ENCODE measurements at regions not wholly inside any gene's neighbourhood (a gene's known extent, or its start where the extent isn't known, plus 50 kb on each side); places are given as distances from the start of the nearest gene placed in this dataset.
"Not testable (repeated sequence)": the region's sequence is repeated elsewhere in the genome, so short reads cannot be mapped to it uniquely, and the experiment has no call there.

GRCh38 chr1:227482023-227482299, 81.4 kb upstream of the ZNF678 start:
- no peaks in the 10 kb centered on the region for H3K4me1 ChIP-seq
- ATAC-seq (no peak), DNase-seq (no peak)
- H3K36me3 ChIP-seq: no peaks in the 10 kb centered on the region
- H3K9me3 ChIP-seq: no peaks in the 10 kb centered on the region
- peaks cover 0 to 14% (median 0%) of the 10 kb centered on the region in 9 donors for H3K27me3 ChIP-seq
- H3K4me3 ChIP-seq: no peak overlapping the region
- H3K27ac ChIP-seq: no peak overlapping the region
- TF ChIP-seq POLR2A (IDR thresholded peaks at IDR 0.05) (no peak), CTCF (IDR thresholded peaks at IDR 0.05) (no peak)
- intact Hi-C loops (cut with DNase I): loop anchor here (2.0 to 10.0 kb wide), 7 partner anchors 60 to 470 kb away; partner anchors contain the start of gene WNT9A (in 4 of the 10)

DNA sequence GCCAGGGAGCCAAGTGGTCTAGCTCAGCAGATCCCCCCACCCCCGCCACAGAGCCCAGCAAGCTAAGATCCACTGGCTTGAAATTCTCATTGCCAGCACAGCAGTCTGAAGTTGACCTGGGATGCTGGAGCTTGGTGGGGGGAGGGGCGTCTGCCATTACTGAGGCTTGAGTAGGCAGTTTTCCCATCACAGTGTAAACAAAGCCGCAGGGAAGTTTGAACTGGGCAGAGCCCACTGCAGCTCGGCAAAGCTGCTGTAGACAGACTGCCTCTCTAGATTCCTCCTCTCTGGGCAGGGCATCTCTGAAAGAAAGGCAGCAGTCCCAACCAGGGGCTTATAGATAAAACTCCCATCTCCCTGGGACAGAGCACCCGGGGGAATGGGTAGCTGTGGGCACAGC, 89.3 kb upstream of the ZNF678 start:
- DNase-seq; H3K27ac ChIP-seq; H3K36me3 ChIP-seq; H3K4me1 ChIP-seq; intact Hi-C loops (cut with DNase I); H3K9me3 ChIP-seq; H3K4me3 ChIP-seq; ATAC-seq: not testable (repeated sequence)
- H3K27me3 ChIP-seq: peaks cover 0 to 27% (median 4%) of the 10 kb centered on the region in 9 donors
- 29 to 43% (median 36%) methylated on average over 4 to 5 of the region's 5 CpGs for WGBS, 4 donors

GRCh38 chr1:227472772-227473171, 90.6 kb upstream of the ZNF678 start:
- ATAC-seq (no peak), DNase-seq (no peak)
- WGBS, 4 donors: 81 to 97% (median 84%) methylated on average over 1 of the region's 1 CpG
- H3K36me3 ChIP-seq: no peaks in the 10 kb centered on the region
- H3K27me3 ChIP-seq: peaks cover 0 to 27% (median 4%) of the 10 kb centered on the region in 9 donors
- H3K27ac ChIP-seq: no peak overlapping the region
- H3K4me3 ChIP-seq: no peak overlapping the region
- H3K4me1 ChIP-seq: no peaks in the 10 kb centered on the region
- TF ChIP-seq POLR2A (IDR thresholded peaks at IDR 0.05) (no peak), CTCF (IDR thresholded peaks at IDR 0.05) (no peak)
- peaks cover 0 to 7% (median 0%) of the 10 kb centered on the region in 12 donors for H3K9me3 ChIP-seq
- intact Hi-C loops (cut with DNase I): no loop called here

DNA sequence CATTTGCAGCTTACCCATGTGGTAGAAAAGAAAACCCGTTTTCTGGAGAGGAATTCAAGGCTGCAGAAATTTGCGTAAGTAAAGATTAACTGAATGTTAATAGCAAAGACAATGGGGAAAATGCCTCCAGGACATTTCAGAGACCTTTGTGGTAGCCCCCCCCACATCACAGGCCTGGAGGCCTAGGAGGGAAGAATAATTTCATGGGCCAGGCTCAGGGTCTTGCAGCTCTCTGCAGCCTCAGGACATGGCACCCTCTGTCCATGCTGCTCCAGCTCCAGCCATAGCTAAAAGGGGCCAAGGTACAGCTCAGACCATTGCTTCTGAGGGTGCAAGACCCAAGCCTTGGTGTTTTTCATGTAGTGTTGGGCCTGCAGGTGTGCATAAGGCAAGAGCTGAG, 92.7 kb upstream of the ZNF678 start:
- WGBS, 4 donors: 91 to 96% (median 93%) methylated on average over 2 of the region's 2 CpGs
- Histone ChIP-seq H3K4me3 (no peak overlapping the region), H3K27ac (no peak overlapping the region), H3K36me3 (no peaks in the 10 kb centered on the region), H3K9me3 (peaks cover 0 to 2% (median 0%) of the 10 kb centered on the region in 12 donors), H3K27me3 (peaks cover 0 to 23% (median 4%) of the 10 kb centered on the region in 9 donors), H3K4me1 (no peaks in the 10 kb centered on the region)
- ATAC-seq: no peak
- DNase-seq: no peak
- intact Hi-C loops (cut with DNase I): no loop called here
- TF ChIP-seq POLR2A (IDR thresholded peaks at IDR 0.05) (no peak), CTCF (IDR thresholded peaks at IDR 0.05) (no peak)

DNA sequence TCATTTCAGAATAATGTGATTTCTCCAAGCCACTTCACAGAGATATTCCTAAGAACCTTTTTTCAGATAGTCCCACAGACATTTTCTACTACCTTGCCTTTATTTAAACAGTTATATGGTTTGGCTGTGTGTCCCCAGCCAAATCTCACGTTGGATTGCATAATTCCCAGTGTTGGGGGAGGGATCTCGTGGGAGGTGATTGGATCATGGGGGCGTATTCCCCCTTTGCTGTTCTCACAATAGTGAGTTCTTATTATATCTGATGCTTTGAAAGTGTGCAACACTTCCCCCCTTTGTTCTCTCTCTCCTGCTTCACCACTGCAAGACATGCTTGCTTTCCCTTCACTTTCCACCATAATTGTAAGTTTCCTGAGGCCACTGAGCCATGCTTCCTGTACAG, 93.6 kb upstream of the ZNF678 start:
- Histone ChIP-seq H3K27me3 (peaks cover 0 to 33% (median 4%) of the 10 kb centered on the region in 9 donors), H3K9me3 (peaks cover 0 to 2% (median 0%) of the 10 kb centered on the region in 12 donors), H3K36me3 (no peaks in the 10 kb centered on the region), H3K27ac (no peak overlapping the region), H3K4me1 (no peaks in the 10 kb centered on the region), H3K4me3 (no peak overlapping the region)
- WGBS, 4 donors: 55 to 59% (median 57%) methylated on average over 3 of the region's 3 CpGs
- ATAC-seq: no peak
- intact Hi-C loops (cut with DNase I): no loop called here
- no peak for DNase-seq
- TF ChIP-seq POLR2A (IDR thresholded peaks at IDR 0.05) (no peak), CTCF (IDR thresholded peaks at IDR 0.05) (no peak)

All from heart left ventricle (tissue), 16 donors.